ENCODE measurements at regions not wholly inside any gene's neighbourhood (a gene's known extent, or its start where the extent isn't known, plus 50 kb on each side); places are given as distances from the start of the nearest gene placed in this dataset.

- TF ChIP-seq ZNF274 (IDR thresholded peaks at IDR 0.05; ENCODE audit: insufficient read depth, insufficient read length) (no peak), HDAC6 (IDR thresholded peaks at IDR 0.05; ENCODE audit: unreplicated experiment) (no peak), ZBED1 (IDR thresholded peaks at IDR 0.05; ENCODE audit: borderline replicate concordance) (no peak), ZNF384 (IDR thresholded peaks at IDR 0.05; ENCODE audit: borderline replicate concordance, low read depth, low read length) (no peak), RELB (IDR thresholded peaks at IDR 0.05; ENCODE audit: low read depth) (no peak), POLR2AphosphoS5 (IDR thresholded peaks at IDR 0.05; ENCODE audit: low read length) (no peak)
- TF ChIP-seq, protein P1, sequence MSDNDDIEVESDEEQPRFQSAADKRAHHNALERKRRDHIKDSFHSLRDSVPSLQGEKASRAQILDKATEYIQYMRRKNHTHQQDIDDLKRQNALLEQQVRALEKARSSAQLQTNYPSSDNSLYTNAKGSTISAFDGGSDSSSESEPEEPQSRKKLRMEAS (IDR thresholded peaks at IDR 0.05; ENCODE audit: low read depth, low read length) = no peak
Observed at GRCh38 chr6:115203381-115203780, 857.3 kb downstream of the FRK start (continued).

DNA sequence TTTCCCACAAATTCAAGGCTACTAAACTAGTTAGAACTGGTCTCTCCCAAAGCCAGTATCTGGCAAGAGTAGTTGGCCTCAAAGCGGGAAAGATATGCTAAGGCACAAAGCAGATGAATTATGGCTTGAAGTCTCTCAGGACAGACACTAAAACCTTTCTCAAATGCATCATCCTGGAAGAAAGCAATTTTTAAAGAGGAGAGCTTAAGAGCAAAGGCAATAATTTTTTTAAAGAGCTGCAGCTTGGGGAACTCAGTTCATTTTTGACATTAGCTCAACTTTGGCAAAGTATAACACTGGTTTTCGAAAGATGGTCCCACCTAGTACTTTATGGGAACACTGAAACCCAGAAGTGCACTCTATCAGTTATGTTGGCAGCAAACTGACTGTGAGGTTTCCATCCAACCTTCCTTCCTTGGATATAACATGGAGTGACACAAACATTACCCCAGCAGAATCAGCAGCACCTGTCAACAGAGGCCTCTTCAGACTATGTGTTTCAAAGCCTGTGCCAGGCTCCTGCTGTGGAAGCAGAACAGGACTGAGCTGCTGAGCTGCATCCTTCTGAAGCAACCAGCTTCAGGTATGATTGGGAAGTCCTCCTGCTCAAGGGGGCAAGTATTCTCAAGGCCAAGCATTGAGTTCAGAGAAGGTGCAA is 852.3 kb upstream of the HS3ST5 start:
- Histone ChIP-seq H3K4me3 (no peak overlapping the region), H3K27me3 (replicated peaks in 1 of 2; ENCODE audit: control insufficient read depth in 2 of 2, insufficient read depth in 2 of 2, low read length in 1 of 2) (no peaks in the 10 kb centered on the region), H3K27ac (ENCODE audit: control insufficient read depth, insufficient read depth) (no peak overlapping the region), H3K79me2 (ENCODE audit: control insufficient read depth, insufficient read depth, low read length) (no peaks in the 10 kb centered on the region), H3K36me3 (ENCODE audit: control insufficient read depth in 2 of 2, insufficient read depth in 2 of 2, low read length in 1 of 2) (no peaks in the 10 kb centered on the region), H3K4me2 (ENCODE audit: control insufficient read depth, insufficient read depth) (no peak overlapping the region), H2AFZ (ENCODE audit: control insufficient read depth, low read depth, low read length) (no peak overlapping the region), H3K4me1 (ENCODE audit: control insufficient read depth, insufficient read depth, low read length) (no peaks in the 10 kb centered on the region), H3K9me3 (replicated peaks; ENCODE audit: control insufficient read depth, insufficient read depth, low read length) (no peaks in the 10 kb centered on the region), H4K20me1 (ENCODE audit: control insufficient read depth, insufficient read depth) (no peaks in the 10 kb centered on the region), H3K9ac (ENCODE audit: control insufficient read depth, insufficient read depth, low read length) (no peak overlapping the region)
- in situ Hi-C loops (cut with MboI) = no loop called here
- ChIA-PET CTCF (no interaction called here), POLR2A (no interaction called here), RAD21 (ENCODE audit: unreplicated experiment) (no interaction called here), SMC1A (ENCODE audit: uncharacterized antibody, unreplicated experiment) (no interaction called here)
- FAIRE-seq (no peak), DNase-seq (ENCODE audit: low read depth, low spot score) (no peak), ATAC-seq (no peak)
- intact Hi-C loops (cut with micrococcal nuclease; ENCODE audit: unreplicated experiment) = no loop called here
- WGBS (ENCODE audit: insufficient coverage, insufficient replicate concordance, low lambda C conversion rate, missing lambda C conversion rate) = 14% methylated on average over 2 of the region's 2 CpGs
- BruUV-seq (replicated peaks) = no TSS peak
- TF ChIP-seq IRF5 (IDR thresholded peaks at IDR 0.05; ENCODE audit: borderline replicate concordance) (no peak), SUZ12 (IDR thresholded peaks at IDR 0.05; ENCODE audit: unreplicated experiment) (no peak), YY1 (IDR thresholded peaks at IDR 0.05; ENCODE audit: low read depth, low read length) (no peak), RFX5 (IDR thresholded peaks at IDR 0.05; ENCODE audit: low read depth, low read length) (no peak), PRDM15 (CRISPR knock-in tag; IDR thresholded peaks at IDR 0.05) (no peak), CHD1 (IDR thresholded peaks at IDR 0.05; ENCODE audit: low read depth, low read length) (no peak)
- TF ChIP-seq, protein P2, sequence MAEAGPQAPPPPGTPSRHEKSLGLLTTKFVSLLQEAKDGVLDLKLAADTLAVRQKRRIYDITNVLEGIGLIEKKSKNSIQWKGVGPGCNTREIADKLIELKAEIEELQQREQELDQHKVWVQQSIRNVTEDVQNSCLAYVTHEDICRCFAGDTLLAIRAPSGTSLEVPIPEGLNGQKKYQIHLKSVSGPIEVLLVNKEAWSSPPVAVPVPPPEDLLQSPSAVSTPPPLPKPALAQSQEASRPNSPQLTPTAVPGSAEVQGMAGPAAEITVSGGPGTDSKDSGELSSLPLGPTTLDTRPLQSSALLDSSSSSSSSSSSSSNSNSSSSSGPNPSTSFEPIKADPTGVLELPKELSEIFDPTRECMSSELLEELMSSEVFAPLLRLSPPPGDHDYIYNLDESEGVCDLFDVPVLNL (IDR thresholded peaks at IDR 0.05; ENCODE audit: low read depth, low read length) = no peak
